GM10266 (cell line): ENCODE measurements at regions not wholly inside any gene's neighbourhood (a gene's known extent, or its start where the extent isn't known, plus 50 kb on each side); places are given as distances from the start of the nearest gene placed in this dataset.

Experiments
- DNase-seq: peaks from one replicate; pipeline ENCODE4 v3.0.0; 2012; ENCODE audit errors: extremely low spot score
- CTCF ChIP-seq: IDR thresholded peaks from 2 replicates; pipeline ENCODE4 v1.5.1; 2012; ENCODE audit warnings: mild to moderate bottlenecking, low read depth; ENCODE audit not compliant: control insufficient read depth, insufficient read depth; ENCODE audit errors: missing control alignments

GRCh38 chr21:16863362-16863905 is 649.4 kb upstream of the CXADR start:
- TF ChIP-seq CTCF, result no peak
- no peak for DNase-seq

- TF ChIP-seq CTCF, result no peak
- DNase-seq, result no peak
Observed at GRCh38 chr21:16863908-16864307, 648.9 kb upstream of the CXADR start.

GRCh38 chr21:16865632-16866031 is 647.2 kb upstream of the CXADR start:
- no peak for DNase-seq
- TF ChIP-seq CTCF, result no peak

GRCh38 chr21:16866851-16867250 is 646.0 kb upstream of the CXADR start:
- DNase-seq, result no peak
- TF ChIP-seq CTCF, result no peak

- no peak for DNase-seq
Observed at GRCh38 chr21:16870103-16870502, 642.7 kb upstream of the CXADR start.

GRCh38 chr21:16872616-16873015 is 640.2 kb upstream of the CXADR start:
- TF ChIP-seq CTCF, result no peak
- no peak for DNase-seq

More at GRCh38 chr21:16870103-16870502, 642.7 kb upstream of the CXADR start:
- TF ChIP-seq CTCF, result no peak

- no peak for DNase-seq
- TF ChIP-seq CTCF, result no peak
Observed at GRCh38 chr21:16873176-16873575, 639.7 kb upstream of the CXADR start.
